Stimulated activated CD4-positive, alpha-beta T cell treated with anti-CD3 and anti-CD28 coated beads, Interleukin-1b, Interleukin-23, amount 100 ng/mL, for 1 hour (primary cell): ENCODE measurements at regions not wholly inside any gene's neighbourhood (a gene's known extent, or its start where the extent isn't known, plus 50 kb on each side); places are given as distances from the start of the nearest gene placed in this dataset.

Source experiments
- DNase-seq, 2 donors: peaks; one replicate each; pipeline ENCODE4 v3.0.0-alpha.2; 2020; ENCODE audit warnings: low read depth in 2 of 2

GRCh38 chr9:91098203-91098850 is 263.4 kb downstream of the AUH start:
- DNase-seq: no peak

GRCh38 chr9:91099436-91099835 is 262.3 kb downstream of the AUH start:
- DNase-seq: no peak

DNA sequence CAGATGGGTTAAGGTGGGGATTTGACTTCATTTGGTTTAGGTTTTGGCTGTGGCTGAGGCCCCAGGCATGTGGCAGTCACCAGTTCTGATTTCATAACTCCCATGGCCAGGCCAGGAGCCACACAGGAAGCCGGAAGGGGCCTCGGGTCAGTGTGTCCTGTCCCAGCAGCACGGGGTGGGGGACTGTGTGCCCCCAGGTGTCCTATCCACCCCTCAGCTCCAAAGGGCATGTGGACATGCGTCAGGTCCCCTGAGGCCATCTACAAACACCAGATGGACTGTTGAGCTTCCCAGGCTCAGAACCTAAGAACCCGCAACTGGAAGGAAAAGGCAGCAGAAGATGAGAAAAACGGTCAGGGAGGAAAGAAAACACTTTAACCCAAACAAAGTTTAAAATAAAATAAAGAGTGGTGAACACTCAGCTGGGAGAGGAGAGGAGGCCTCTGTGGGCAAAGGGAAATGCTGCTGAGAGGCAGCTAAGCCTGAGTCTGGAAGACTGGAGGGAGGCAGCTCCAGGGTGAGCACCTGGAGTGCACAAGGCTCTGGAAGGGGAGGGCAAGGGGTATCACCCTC is 260.8 kb downstream of the AUH start:
- no peak for DNase-seq

DNA sequence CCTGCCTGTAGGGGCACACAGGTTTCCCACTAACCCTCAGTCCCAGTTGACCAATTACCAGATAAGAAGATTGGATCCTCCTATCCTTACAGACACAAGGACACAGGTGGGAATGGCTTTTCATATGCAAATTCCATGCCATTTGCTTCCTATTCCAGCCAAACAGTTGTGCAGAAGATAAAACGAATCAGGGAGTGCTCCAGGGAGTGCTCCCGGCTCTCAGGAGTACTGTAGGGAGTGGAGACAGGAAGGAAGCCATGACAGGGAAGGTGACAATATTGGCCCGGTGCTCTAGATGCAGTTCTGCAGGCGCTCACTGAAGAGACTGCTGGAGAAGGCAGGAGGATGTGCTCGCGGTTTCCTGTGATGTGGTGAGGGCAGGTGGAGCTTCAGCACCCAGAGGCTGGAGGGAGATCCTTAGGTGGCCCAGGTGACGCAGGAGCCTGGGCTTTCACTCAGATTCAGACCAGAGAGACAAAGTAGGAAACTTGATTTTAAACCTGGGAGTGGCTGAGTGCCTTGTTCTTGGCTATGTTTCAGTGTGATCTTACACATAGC is 260.0 kb downstream of the AUH start:
- DNase-seq: peak; percentile 34 to 38

DNA sequence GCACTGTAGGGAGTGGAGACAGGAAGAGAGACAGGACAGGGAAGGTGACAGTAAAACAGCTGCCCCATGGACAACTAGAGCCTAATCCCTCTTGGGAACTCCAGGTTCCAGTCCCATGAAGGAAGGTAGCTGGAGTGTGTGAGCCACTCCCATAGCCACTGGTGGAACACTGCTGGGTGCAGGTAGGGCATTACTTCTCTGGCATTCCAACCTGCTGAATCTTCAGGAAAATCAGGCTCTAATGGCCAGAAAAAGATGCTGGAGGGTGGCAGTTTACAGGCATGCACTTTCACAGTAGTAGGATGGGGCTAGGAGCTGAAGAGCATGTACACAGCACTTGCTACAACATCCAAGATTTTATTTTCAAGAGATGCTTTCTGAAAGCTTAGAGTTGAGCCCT is 259.4 kb downstream of the AUH start:
- DNase-seq: no peak

DNA sequence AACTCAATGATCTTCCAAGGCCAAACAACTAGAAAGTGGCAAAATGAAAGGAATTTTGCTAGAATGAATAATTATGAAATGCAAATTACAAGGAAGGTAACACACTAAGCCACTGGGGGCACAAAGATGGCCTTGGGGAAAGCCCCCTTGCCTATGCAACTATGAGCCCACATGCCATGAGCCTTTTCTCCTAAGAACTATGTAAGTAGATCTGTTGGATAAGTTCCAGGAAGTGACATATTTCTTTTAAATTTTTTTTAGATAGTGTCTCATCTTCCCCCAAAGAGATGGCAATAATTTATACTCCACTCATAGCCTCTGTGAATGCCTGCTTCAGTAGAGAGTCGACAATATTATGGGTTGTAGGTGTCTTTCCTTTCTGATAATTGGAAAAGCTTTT is 257.8 kb downstream of the AUH start:
- no peak for DNase-seq

- DNase-seq: no peak
Observed at GRCh38 chr9:91106415-91107081, 255.2 kb downstream of the AUH start.

DNA sequence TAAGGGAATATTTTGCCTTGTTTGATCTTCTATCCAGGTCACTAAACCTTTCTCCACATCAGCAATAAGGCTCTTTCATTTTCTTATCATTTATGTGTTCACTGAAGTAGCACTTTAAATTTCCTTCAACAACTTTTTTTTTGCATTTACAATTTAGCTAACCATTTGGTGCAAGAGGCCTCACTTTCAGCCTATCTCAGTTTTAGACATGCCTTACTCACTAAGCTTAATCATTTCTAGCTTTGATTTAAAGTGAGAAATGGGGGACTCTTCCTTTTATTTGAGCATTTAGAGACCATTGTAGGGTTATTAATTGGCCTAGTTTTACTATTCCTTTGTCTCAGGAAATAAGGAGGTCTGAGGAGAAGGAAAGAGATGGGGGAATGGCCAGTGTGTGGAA is 250.5 kb downstream of the AUH start:
- no peak for DNase-seq

DNA sequence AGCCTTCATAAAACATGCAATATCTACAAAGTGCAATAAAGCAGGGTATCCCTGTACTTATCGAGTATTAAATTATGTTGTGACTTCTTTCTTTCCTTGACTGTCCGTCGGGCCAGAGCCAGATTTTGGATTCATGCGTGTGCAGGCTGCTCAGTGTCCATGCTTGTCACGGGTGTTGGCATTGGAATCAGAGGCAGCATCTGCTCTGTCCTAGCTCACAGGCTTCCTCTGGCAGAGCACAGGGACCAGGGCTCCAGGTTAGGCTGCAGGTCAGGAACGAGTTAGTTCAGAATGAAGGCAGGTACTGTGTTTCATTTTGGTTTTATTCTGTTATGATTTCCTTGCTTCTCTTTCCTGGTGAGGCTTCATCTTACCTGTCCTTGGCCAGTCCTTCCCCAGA is 249.8 kb downstream of the AUH start:
- DNase-seq: no peak

DNA sequence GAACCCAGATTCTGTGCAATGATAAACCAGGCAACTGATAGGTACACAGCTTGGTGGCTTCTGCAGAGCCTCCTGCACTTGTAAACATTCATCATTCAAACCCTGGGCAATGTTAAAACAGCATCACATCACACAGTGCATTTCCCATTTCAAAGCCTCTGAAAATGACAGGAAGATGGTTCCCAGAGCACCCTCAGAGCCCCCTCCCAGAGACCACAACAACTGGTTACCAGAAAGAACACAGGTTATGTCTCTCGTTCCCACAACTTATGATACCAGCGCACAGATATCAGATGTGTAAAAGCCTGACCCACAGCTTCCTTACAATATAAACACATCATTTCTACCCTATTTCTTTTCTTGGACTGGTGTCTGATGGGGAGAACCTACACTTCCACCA is 248.7 kb downstream of the AUH start:
- no peak for DNase-seq

- DNase-seq: no peak
Observed at GRCh38 chr9:91114450-91114849, 247.3 kb downstream of the AUH start.

DNA sequence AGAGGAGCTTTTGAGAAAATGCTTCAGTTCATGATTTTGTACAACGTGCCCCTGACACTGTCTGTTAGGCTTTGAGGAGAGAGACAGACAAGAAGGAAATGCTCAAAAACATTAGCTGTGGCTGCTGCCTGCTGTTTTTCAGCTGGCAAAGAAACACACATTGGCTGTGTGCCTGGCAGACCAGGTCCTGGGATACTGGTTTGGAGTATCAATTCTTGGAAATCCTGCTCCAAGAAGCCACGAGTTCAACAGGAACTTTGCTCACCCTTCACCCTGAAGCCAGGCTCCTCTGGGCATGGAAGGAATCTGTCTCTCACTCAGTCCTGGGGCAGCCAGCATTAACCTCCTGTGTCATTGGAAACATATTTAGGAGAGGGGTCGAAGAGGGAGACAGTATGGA is 245.5 kb downstream of the AUH start:
- DNase-seq: no peak

DNA sequence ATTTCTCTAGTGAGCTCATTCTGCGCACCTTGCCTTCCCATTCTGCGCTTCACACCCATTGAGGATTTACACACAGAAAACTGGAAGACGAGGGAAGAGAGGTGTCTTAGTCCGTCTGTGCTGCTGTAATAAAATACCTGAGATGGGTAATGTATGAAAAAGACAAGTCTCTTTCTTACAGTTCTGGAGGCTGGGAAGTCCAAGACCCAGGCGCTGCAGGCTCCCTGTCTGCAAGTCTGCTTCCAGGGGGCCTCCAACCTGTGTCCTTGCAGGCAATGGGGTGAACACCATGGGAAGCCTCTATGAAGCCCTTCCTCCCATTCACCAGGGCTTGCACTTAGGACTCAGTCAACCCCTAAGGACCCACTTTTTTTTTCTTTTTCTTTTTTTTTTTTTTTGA is 245.0 kb downstream of the AUH start:
- DNase-seq: no peak

DNA sequence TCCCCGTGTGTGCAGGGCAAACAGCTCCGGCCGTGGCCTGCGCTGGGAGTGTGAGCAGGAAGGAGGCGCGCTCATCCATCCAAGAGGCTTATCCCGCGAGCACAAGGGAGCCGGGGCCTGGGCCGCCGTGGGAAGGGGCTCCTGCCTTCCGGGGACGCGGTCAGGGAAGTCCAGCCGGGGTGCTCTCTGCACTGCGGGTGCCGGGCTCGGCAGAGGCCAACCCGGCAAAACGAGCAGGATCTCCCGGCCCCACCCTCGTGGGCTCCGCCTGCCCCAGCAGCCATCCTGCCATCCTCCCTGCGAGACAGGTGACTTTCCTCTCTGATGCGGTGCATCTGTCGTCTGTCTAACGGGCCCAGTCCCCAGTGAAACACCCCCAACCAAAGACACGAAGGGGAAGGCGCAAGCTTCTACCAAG is 244.2 kb downstream of the AUH start:
- no peak for DNase-seq

GRCh38 chr9:91117959-91118703 is 243.6 kb downstream of the AUH start:
- DNase-seq: no peak

- DNase-seq: no peak
Observed at GRCh38 chr9:91118704-91119025, 243.1 kb downstream of the AUH start.

GRCh38 chr9:91119142-91119541 is 242.6 kb downstream of the AUH start:
- no peak for DNase-seq

DNA sequence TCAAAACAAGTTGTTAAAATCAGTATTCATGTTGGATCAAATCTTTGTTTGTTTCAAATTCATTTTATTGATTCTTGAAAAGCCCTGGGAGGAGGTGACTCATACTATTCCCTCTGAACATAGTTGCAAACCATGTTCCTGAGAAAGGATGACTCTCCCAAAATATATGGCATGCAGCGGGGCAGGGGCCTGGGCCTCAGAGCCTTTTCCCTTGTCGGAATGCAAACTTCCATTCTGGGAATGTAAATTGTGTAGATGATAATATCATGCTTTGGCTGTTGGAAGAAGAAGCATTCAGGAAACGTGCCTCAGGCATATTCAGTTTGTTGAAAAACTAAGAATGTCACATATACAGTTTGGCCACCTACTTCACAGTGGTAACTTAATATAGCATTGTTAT is 242.0 kb downstream of the AUH start:
- no peak for DNase-seq

GRCh38 chr9:91120200-91120599 is 241.5 kb downstream of the AUH start:
- DNase-seq: no peak

DNA sequence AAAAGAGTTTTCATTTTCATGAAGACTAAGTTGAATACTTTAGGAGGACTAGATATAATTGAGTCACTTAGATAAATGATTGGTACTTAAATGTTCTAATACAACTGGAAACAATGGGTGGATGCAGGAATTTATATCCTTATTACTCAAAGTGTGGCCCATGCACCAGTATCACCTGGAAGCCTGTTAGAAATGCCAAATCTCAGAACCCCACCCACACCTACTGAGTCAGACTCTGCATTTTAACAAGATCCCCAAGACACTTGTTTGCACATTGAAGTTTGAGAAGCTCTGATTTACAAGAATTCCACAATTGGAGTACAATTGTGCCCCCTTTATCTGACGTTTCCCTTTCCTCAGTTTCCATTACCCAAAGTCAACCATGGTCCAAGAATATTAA is 239.0 kb downstream of the AUH start:
- no peak for DNase-seq

- no peak for DNase-seq
Observed at GRCh38 chr9:91126761-91127445, 234.8 kb downstream of the AUH start.

DNA sequence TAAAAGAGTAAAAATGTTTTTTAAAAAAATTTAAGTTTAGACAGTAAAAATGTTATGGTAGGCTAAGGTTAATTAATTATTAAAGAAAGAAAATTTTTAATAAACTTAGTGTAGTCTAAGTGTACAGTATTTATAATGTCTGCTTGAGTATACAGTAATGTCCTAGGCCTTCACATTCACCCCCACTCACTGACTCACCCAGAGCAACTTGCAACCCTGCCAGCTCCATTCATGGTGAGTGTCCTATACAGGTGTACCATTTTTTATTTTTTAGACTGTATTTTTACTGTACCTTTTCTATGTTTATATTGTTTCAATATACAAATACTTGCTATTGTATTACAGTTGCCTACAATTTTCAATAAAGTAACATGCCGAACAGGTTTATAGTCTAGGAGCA is 234.1 kb downstream of the AUH start:
- no peak for DNase-seq
